Right lobe of liver (tissue), 6 donors: ENCODE measurements at regions not wholly inside any gene's neighbourhood (a gene's known extent, or its start where the extent isn't known, plus 50 kb on each side); places are given as distances from the start of the nearest gene placed in this dataset.

Source experiments
- ATAC-seq, 4 donors: fragments of 200-7000 bp; cut with Tn5 transposase; one replicate each; pipeline ENCODE4 v1.9.1; 2020; ENCODE audit warnings: mild to moderate bottlenecking in 4 of 4, moderate library complexity in 4 of 4
- DNase-seq, 3 donors: peaks; one replicate each; pipeline ENCODE4 v3.0.0-alpha.2; 2020
- H3K27ac ChIP-seq, 3 donors: fragments of 200-600 bp; one replicate each; pipeline ENCODE4 v1.8.0; 2022
- H3K27me3 ChIP-seq, 2 donors: fragments of 200-600 bp; one replicate each; pipeline ENCODE4 v1.8.0; 2022
- H3K36me3 ChIP-seq, 4 donors: fragments of 200-600 bp; sonication (generic) in 1 of 4; one replicate each; pipeline versions ENCODE4 v1.5.1 to v1.8.0; 2017 to 2022; ENCODE audit warnings: control low read depth in 1 of 4
- H3K4me1 ChIP-seq, 4 donors: fragments of 200-600 bp; sonication (generic) in 1 of 4; one replicate each; pipeline versions ENCODE4 v1.5.1 to v1.8.0; 2017 to 2022; ENCODE audit warnings: control low read depth in 1 of 4
- H3K4me3 ChIP-seq, 3 donors: fragments of 200-600 bp; one replicate each; pipeline ENCODE4 v1.8.0; 2022
- H3K9me3 ChIP-seq, 4 donors: fragments of 200-600 bp; sonication (generic) in 1 of 4; one replicate each; pipeline versions ENCODE4 v1.5.1 to v1.8.0; 2017 to 2022; ENCODE audit warnings: control low read depth in 1 of 4
- POLR2A ChIP-seq: fragments of 450-650 bp; IDR thresholded peaks from one replicate; pipeline ENCODE4 v1.6.1; 2017; ENCODE audit warnings: antibody characterized with exemption, mild to moderate bottlenecking
- WGBS: methylation state at CpG from one replicate; pipeline ENCODE4 v1.1.6; 2018; ENCODE audit warnings: low coverage, low lambda C conversion rate; ENCODE audit not compliant: insufficient coverage; ENCODE audit errors: missing lambda C conversion rate; 5-methylcytosine and 5-hydroxymethylcytosine counted together
- intact Hi-C, 2 donors: fragments of 100-400 bp; cut with DNase I; formaldehyde crosslinking; loops; one replicate each; pipeline versions ENCODE4 v1.11.2 to v1.14.1; 2022
- TF ChIP-seq, protein P1 (sequence below), 4 donors: fragments of 200-600 bp in 3 of 4; fragments of 450-650 bp in 1 of 4; IDR thresholded peaks; one replicate each; pipeline versions ENCODE4 v1.5.1 to v1.8.0; 2016 to 2022; ENCODE audit warnings: antibody characterized with exemption in 4 of 4, mild to moderate bottlenecking in 2 of 4
- donor health status: DM: no; HTN: yes; CAD: no.
- donor health status: DM: no; HTN: no; CAD: no.
- donor health status: DM: no; HTN: no; CAD: no.
- donor health status: DM: no; HTN: yes; CAD: no.
- donor health status: DM: no; HTN: yes; CAD: no.

DNA sequence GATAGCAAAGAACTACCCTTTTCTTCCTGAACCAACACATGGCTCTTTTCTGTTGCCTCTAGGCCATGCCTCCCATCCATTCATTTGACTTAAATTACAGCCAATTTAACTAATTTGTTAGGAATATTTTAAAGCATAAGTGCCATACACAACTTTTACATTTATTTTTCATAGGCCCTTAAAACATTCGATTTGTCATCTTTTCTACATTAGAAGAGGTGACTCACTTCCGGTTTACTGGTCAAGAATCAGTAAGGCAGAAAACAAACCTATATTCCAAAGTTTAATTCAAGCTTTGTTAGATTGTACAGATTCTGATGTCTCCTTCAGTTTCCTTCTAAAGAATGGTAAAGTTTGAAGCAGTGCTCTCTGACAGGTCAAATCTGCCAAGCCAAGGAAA, 344.3 kb downstream of the SAMD5 start:
- H3K4me1 ChIP-seq, result no peaks in the 10 kb centered on the region
- intact Hi-C loops, result no loop called here
- H3K9me3 ChIP-seq, result no peaks in the 10 kb centered on the region
- ATAC-seq (no peak), DNase-seq (no peak)
- H3K27ac ChIP-seq, result no peak overlapping the region
- no peak for TF ChIP-seq POLR2A
- TF ChIP-seq, protein P1, sequence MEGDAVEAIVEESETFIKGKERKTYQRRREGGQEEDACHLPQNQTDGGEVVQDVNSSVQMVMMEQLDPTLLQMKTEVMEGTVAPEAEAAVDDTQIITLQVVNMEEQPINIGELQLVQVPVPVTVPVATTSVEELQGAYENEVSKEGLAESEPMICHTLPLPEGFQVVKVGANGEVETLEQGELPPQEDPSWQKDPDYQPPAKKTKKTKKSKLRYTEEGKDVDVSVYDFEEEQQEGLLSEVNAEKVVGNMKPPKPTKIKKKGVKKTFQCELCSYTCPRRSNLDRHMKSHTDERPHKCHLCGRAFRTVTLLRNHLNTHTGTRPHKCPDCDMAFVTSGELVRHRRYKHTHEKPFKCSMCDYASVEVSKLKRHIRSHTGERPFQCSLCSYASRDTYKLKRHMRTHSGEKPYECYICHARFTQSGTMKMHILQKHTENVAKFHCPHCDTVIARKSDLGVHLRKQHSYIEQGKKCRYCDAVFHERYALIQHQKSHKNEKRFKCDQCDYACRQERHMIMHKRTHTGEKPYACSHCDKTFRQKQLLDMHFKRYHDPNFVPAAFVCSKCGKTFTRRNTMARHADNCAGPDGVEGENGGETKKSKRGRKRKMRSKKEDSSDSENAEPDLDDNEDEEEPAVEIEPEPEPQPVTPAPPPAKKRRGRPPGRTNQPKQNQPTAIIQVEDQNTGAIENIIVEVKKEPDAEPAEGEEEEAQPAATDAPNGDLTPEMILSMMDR (IDR thresholded peaks at IDR 0.05), result no peak
- H3K4me3 ChIP-seq, result no peak overlapping the region
- H3K36me3 ChIP-seq, result no peaks in the 10 kb centered on the region
- WGBS, result 49% methylated on average over 2 of the region's 2 CpGs
- no peaks in the 10 kb centered on the region for H3K27me3 ChIP-seq

DNA sequence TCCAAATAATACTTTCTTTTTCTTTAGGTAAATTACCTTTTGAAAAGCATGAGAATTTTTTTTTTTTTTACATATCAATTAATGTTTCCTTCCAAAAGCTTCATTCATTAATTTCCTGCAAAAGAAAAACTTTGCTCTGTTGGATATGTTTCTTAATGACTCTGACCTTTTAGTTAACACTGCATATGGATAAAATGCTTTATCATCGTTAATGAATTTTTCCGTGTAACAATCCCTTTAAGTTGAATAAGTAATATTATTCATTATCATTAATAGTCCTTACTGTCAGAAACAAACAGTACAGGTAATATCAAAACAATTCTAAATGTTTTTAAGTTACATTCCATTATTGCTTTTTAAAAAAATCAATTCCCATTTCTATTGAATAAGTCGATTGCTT, 345.1 kb downstream of the SAMD5 start:
- no peak for ATAC-seq
- no peak for DNase-seq
- no peaks in the 10 kb centered on the region for H3K27me3 ChIP-seq
- TF ChIP-seq, protein P1 (IDR thresholded peaks at IDR 0.05), result no peak
- TF ChIP-seq POLR2A, result no peak
- no peak overlapping the region for H3K4me3 ChIP-seq
- no peak overlapping the region for H3K27ac ChIP-seq
- no peaks in the 10 kb centered on the region for H3K9me3 ChIP-seq
- no peaks in the 10 kb centered on the region for H3K36me3 ChIP-seq
- no peaks in the 10 kb centered on the region for H3K4me1 ChIP-seq
- intact Hi-C loops, result no loop called here
- WGBS, result 74% methylated on average over 3 of the region's 3 CpGs

- Histone ChIP-seq H3K27me3 (no peaks in the 10 kb centered on the region), H3K4me3 (no peak overlapping the region), H3K36me3 (no peaks in the 10 kb centered on the region), H3K27ac (no peak overlapping the region), H3K4me1 (no peaks in the 10 kb centered on the region), H3K9me3 (no peaks in the 10 kb centered on the region)
- TF ChIP-seq POLR2A, result no peak
- TF ChIP-seq, protein P1 (IDR thresholded peaks at IDR 0.05), result no peak
- 78% methylated on average over 3 of the region's 3 CpGs for WGBS
- DNase-seq, result no peak
- intact Hi-C loops, result no loop called here
- no peak for ATAC-seq
Measured at GRCh38 chr6:147855803-147856482, 347.5 kb downstream of the SAMD5 start.

- H3K27me3 ChIP-seq, result no peaks in the 10 kb centered on the region
- H3K36me3 ChIP-seq, result no peaks in the 10 kb centered on the region
- TF ChIP-seq, protein P1 (IDR thresholded peaks at IDR 0.05), result no peak
- H3K27ac ChIP-seq, result no peak overlapping the region
- H3K4me1 ChIP-seq, result no peaks in the 10 kb centered on the region
- ATAC-seq, result no peak
- H3K4me3 ChIP-seq, result no peak overlapping the region
- 71% methylated on average over 5 of the region's 5 CpGs for WGBS
- DNase-seq, result no peak
- no peaks in the 10 kb centered on the region for H3K9me3 ChIP-seq
- intact Hi-C loops, result no loop called here
Measured at GRCh38 chr6:147856687-147857086, 348.2 kb downstream of the SAMD5 start.

DNA sequence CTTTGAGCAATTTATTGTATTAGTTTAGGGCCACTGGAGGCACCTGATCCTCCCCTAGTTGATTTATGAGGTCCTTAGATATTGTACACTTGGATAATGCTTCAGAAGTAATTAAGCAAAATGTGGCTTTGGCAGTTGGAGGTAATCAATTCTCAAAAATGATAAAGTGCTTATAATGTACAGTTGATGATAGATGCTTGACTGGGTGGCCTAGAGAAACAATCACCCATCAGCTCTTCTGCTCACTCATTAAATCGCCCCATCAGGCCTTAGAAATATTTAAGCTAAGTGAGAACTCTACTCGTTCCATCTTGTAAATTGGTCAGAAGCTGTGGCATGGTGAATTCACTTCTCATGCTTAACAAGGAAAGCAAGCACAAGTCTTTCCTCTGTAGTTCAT, 349.9 kb downstream of the SAMD5 start:
- no peak for ATAC-seq
- WGBS, result 77% methylated on average over 2 of the region's 2 CpGs

More for the DNA sequence above, 349.9 kb downstream of the SAMD5 start:
- DNase-seq, result no peak
- Histone ChIP-seq H3K9me3 (no peaks in the 10 kb centered on the region), H3K27me3 (no peaks in the 10 kb centered on the region), H3K4me3 (no peak overlapping the region), H3K4me1 (no peaks in the 10 kb centered on the region), H3K36me3 (no peaks in the 10 kb centered on the region), H3K27ac (no peak overlapping the region)
- TF ChIP-seq POLR2A, result no peak
- TF ChIP-seq, protein P1 (IDR thresholded peaks at IDR 0.05), result no peak
- intact Hi-C loops, result no loop called here
